ENCODE measurements at regions not wholly inside any gene's neighbourhood (a gene's known extent, or its start where the extent isn't known, plus 50 kb on each side); places are given as distances from the start of the nearest gene placed in this dataset.

GRCh38 chr1:116242741-116243140, 130.3 kb upstream of the ATP1A1 start:
- no peak for TF ChIP-seq REST (IDR thresholded peaks at IDR 0.05; ENCODE audit: unreplicated experiment)
- TF ChIP-seq CTCF (conservative IDR thresholded peaks at IDR 0.05; ENCODE audit: low read depth in 2 of 2) = no peak
- TF ChIP-seq EZH2 (IDR thresholded peaks at IDR 0.05; ENCODE audit: low read depth, unreplicated experiment) = no peak
